Esophagus mucosa (tissue), 1 donor: ENCODE measurements at regions not wholly inside any gene's neighbourhood (a gene's known extent, or its start where the extent isn't known, plus 50 kb on each side); places are given as distances from the start of the nearest gene placed in this dataset.
"Not testable (repeated sequence)": the region's sequence is repeated elsewhere in the genome, so short reads cannot be mapped to it uniquely, and the experiment has no call there.

ENCODE experiments used
- ATAC-seq: fragments of 200-7000 bp; cut with Tn5 transposase; one replicate; pipeline ENCODE4 v1.9.1; 2020
- donor health status: DM: yes; HTN: yes; CAD: no.

DNA sequence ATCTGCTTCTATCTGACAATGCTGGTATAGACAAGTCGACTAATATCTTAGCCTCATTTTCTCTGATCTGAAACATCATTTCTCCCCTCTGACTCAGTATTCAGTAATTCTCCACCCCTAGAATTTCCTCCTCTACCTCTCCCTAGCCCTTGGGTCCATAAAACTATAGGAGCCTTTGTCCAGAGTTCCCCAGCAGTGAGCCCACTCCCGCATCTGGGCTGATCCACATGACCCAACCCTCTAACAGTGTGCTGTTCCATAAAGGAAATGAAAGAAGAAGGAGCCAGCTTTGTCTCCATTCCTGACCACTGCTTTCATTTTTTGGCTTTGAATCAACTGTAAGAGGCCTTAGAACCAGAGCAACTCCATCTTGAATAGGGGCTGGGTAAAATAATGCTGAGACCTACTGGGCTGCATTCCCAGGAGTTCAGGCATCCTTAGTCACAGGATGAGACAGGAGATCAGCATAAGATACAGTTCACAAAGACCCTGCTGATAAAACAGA lies 222.7 kb upstream of the CDH8 start:
- ATAC-seq: not testable (repeated sequence)

GRCh38 chr16:62256406-62256805 lies 220.2 kb upstream of the CDH8 start:
- ATAC-seq: no peak

DNA sequence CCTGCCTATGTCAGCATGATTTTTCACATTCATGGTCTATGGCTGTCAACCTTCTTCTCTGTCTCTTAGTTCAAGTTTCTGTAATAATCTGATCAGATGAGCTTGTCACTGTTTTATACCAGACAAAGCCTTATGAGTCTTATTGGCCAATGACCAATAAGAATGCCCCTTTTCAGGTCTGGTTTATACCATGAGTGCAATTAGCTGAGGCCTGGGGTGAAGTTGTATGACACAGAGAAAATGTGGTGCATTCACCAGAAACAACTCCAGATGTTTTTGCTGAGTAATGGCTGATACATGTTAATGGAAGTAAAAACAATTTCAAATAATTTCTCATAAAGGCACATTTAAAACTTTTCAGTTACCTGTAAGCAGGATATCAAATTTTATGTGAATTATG lies 218.6 kb upstream of the CDH8 start:
- no peak for ATAC-seq

DNA sequence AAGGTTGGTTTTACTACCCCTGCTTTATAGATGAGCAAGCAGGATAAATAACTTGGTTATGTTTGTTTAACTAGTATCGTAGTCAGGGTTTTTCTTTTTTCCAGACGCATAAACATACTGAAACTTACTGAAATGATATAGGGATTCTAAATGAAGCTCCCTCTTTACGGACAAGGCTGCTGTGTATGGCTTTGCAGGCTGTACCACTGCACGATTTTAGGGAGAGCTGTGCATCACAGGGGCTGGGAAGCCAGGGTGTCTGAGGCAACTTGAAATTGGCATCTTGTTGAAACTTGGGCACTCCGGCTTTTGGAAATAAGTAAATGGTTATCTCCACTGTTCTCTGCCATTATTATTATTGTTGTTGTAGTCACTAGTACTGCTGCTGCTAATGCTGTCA lies 218.1 kb upstream of the CDH8 start:
- no peak for ATAC-seq

- ATAC-seq: no peak
These were observed 217.7 kb upstream of the CDH8 start for GRCh38 chr16:62253966-62254365.

DNA sequence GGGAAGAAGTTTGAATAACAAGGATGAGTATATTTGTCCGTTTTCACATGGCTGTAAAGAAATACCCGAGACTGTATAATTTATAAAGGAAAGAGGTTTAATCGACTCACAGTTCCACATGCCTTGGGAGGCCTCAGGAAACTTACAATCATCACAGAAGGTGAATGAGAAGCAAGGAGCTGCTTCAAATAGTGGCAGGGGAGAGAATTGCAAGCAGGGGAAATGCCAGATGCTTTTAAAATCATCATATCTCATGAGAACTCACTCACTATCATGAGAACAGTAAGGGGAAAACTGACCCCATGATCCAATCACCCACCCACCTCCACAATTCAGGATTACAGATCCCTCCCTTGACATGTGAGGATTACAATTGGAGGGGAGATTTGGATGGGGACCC lies 212.8 kb upstream of the CDH8 start:
- no peak for ATAC-seq

GRCh38 chr16:62240722-62241121 lies 204.5 kb upstream of the CDH8 start:
- ATAC-seq: peak; percentile 68

GRCh38 chr16:62225675-62226074 lies 189.4 kb upstream of the CDH8 start:
- peak; percentile 91 for ATAC-seq

GRCh38 chr16:62224646-62225209 lies 188.5 kb upstream of the CDH8 start:
- no peak for ATAC-seq

DNA sequence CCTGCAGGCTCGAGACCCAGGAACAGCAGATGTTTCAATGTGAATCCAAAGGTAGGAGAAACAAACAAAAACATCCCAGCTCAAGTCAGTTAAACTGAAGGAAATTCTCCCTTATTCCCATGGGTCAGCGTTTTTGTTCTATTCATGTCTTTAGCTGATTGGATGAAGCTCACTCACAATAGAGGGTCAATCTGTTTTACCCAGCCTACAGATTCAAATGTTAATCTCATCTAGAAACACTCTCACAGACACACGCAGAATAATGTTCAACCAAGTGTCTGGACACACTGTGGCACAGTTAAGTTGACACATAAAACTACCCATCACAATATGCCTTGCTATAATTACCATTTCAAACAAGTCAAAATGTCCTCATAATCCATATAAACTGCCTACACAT lies 180.6 kb upstream of the CDH8 start:
- no peak for ATAC-seq

GRCh38 chr16:62213763-62214162 lies 177.5 kb upstream of the CDH8 start:
- peak; percentile 46 for ATAC-seq

- ATAC-seq: no peak
These were observed 172.7 kb upstream of the CDH8 start for GRCh38 chr16:62208934-62209333.

DNA sequence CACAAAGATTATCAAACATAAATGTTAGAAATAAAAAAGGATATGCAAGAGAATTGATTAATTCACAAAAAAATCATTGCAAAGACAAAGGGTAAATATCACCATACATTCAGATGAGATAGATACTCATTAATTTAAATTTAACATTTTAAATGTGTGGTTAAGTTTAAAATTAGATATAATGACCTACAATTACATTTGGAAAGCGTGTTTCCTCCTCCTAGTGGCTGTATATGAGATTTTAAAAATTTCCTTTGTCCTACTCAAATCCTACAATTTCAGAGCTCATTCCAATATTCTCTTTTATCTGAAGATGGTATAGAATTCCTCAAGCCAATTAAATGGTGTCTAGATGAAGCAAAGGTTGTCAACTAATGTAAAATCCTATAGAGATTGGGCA lies 169.2 kb upstream of the CDH8 start:
- ATAC-seq: no peak

DNA sequence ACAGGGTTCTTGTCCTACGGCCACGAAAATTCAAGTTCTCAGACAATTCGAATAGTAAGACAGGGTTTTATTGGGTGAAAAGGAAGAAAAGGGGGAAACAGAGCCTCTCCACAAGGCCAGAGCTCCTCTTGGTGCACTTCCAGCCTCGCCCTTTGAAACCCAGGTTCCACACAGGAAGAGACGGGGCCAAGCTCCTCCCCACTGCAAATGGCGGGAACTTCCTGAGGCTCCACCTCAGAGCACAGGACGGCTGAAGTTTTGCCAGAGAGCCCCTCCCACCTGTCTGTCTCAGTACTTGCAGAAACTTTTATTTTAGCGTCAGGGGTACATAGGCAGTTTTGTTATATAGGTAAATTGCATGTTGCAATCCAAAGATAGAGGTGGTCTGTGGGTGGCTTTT lies 165.7 kb upstream of the CDH8 start:
- no peak for ATAC-seq

DNA sequence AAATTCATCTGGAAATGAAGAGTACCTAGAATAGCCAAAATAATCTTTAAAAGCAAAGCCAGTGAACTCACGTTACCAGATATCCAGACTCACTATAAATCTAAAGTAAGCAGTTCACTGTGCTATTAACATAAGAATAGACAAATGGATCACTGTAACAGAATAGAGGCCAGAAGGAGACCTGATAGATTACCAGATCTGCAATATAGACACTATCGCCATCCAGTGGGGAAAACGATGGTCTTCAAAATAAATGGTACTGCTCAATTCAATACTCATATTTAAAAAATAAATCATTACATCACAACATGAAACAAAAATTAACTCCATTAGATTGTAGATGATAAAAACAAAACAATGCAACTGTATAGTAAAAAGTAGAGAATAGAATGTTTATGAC lies 158.6 kb upstream of the CDH8 start:
- no peak for ATAC-seq

GRCh38 chr16:62190426-62190825 lies 154.2 kb upstream of the CDH8 start:
- no peak for ATAC-seq

DNA sequence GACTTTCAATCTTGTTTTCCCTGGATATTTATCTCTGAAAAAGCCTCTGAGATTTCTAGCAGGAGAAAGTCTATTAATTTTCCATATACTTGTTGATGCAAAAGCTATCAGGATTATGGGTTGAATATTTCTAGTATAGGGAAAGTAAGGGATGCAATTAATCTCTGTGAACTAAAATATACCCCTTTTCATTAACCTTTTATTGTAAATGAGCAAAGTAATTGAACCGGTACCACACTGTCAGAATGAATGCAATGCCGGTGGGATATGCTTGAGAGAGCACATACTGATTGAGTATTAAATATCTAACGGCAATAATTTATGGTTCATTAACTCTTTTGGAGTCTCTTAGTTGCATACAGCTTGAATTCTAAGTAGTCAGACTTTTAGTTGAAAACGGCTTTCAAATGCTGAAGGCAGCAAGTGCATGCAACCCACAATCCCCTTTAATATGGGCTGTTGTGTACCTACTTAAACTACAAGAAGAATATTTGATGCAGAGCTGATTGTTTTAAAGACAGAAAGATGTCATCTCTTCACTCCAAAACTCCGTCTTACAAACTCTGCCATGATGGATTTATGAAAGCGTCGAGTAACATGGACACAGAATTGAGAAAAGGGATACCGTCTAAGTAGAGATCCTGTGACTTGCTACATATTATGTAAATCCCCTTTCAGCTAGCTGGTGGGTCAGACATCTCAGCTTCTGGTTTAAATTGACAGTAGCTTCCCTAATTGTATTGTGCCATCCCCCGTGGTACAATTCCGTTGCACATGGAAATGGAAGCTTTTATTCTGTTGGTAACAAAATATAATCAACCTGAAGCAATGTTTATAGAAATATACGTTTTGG lies 141.3 kb upstream of the CDH8 start:
- no peak for ATAC-seq

DNA sequence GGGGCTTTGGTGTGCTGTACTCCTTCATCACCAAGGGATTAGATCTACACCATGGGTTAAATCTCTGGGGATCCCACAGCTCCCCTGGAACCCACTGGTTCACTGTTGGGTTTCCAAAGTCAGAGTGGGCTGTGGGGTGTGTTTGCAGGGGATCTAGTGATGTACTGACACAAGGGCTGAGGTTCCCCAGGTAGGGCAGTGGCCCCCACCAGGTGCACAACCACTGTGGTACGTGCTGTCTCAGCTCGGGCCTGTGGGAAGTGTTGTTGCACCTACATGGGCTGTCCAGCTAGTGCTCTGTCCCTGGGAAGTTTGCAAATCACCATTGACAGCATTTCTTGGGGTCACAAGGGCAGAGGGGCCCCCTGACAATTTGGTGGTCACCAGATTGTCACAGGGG lies 134.4 kb upstream of the CDH8 start:
- no peak for ATAC-seq

DNA sequence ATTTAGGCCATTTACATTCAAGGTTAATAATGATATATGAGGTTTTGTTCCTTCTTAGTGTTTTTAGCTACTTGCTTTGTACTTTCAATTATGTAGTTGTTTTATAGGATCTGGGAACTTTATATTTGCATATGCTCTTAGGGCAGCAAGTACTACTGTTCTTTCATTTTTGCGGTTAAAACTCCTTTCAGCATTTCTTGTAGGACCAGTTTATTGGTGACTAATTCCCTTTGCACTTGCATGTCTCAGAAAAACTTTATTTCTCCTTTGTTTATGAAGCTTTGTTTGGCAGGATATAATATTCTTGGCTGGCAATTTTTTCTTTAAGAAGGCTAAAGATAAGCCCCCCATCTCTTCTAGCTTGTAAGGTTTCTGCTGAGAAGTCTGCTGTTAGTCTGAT lies 131.3 kb upstream of the CDH8 start:
- peak; percentile 18 for ATAC-seq

DNA sequence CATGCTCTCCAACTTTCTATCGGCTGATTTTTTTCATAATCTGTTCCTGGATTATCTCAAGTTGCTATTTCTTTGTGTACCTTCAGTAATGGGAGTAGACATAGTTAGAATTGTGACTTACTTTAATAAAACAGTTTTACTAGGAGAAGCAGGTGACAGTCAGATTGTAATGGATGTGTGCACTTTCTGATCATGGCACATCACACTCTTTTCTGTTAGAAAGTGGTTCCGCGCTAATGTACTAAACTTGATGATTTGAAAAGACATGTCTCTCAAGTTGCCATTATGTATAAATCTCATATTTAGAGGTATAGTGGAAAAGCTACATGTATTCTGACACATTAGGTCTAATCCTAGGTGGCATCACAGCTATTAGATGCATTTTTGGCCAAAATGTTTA lies 121.3 kb upstream of the CDH8 start:
- ATAC-seq: no peak

DNA sequence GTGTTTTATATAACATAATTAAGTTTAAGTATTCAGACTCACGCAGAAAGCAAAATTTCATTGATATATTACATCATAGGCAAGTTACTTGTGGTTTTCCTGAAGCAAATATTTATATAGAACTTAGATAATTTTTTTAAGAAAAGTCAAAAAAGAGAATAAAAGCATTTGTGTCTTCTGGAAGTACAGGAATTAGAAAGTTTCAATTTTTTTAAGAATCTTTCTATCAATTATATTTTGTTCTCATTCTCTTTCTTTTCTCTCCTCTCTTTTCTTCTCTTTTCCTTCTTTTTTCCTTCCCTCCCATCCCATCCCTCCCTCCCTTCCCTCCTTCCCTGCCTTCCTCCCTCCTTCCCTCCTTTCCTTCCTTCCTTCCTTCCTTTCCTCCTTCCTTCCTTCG lies 120.7 kb upstream of the CDH8 start:
- ATAC-seq: no peak

DNA sequence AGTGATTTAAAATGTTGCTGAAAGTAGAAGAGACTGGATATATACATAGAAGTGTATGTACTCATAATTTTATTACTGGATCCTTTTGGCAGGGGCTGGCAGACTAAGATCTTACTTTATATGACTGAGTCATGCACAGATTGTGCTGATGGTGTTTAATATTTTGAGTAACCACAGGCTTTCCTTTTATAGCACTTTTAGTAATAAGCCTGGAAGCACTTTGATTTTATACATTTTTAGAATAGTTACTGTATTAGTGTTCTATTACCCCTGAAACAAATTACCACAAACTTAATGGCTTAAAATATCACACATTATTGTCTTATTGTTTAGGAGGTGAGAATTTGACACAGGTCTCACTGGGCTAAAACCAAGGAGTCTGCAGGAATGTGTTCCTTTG lies 113.4 kb upstream of the CDH8 start:
- no peak for ATAC-seq

GRCh38 chr16:62137996-62138395 lies 101.8 kb upstream of the CDH8 start:
- ATAC-seq: no peak

DNA sequence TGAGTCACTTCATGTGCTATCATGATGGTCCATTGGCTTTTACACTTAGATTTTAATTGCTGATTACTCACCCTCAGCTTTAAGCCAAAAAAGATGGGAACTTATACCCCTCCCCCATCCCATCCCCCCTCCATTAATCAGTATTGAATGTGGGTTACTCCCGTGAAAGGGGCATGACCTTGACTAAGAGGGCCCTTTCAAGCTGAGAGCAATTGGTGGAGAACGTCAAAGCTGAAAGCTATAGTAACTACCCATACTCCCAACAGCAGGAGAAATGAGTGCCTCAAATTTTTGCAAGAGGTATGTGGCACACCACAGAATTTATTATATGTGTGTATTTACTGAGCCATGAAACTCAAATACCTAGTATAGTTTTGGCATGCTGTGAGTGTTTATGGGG lies 99.7 kb upstream of the CDH8 start:
- ATAC-seq: no peak

DNA sequence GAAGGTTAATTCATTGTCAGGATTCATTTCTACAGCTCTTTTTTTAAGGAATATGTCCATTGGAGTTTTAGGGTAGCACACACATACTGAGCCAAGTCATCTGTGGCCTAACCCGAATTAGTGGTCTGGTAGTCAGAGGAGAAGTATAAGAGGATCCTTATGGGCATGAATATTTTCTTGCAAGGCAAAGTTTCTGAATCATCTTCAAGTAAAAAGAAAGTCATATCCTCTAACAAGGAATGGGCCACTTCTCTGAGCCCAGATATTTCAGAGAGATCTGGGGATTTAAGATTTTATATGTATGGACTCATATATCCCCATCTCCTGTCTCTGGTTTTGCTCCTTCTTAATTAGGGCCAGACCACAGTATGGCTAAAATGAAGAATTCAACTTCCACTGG lies 99.2 kb upstream of the CDH8 start:
- no peak for ATAC-seq
